NCI-H524 treated with DMSO at 0.1 percent for 48 hours (cell line): ENCODE measurements at regions not wholly inside any gene's neighbourhood (a gene's known extent, or its start where the extent isn't known, plus 50 kb on each side); places are given as distances from the start of the nearest gene placed in this dataset.
A peak's percentile ranks its signal among the peaks of the same experiment; 100 is the strongest.

ENCODE experiments used
- DNase-seq: peaks from one replicate; lab custom pipeline; 2025; lab: John Stamatoyannopoulos, UW

DNA sequence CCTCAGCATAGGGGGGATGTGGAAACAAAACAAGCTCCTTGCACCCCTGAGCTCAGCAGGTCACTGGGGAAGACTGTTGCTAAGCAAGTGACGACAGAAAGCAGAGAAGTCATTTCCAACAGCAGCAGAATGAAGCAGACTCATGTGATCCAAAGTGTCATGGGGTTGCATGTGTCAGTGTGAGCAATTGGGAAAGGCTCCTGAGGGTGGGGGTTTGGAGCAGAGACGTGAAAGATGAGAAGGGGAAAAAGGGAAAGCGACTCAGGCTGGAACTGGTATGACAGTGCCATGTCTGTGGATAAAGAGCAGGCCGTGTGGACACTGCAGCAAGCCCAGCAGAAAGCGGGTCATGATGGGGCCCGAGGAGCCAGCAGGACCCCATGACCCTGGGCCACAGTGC lies 363.9 kb downstream of the PREX1 start:
- no peak for DNase-seq

DNA sequence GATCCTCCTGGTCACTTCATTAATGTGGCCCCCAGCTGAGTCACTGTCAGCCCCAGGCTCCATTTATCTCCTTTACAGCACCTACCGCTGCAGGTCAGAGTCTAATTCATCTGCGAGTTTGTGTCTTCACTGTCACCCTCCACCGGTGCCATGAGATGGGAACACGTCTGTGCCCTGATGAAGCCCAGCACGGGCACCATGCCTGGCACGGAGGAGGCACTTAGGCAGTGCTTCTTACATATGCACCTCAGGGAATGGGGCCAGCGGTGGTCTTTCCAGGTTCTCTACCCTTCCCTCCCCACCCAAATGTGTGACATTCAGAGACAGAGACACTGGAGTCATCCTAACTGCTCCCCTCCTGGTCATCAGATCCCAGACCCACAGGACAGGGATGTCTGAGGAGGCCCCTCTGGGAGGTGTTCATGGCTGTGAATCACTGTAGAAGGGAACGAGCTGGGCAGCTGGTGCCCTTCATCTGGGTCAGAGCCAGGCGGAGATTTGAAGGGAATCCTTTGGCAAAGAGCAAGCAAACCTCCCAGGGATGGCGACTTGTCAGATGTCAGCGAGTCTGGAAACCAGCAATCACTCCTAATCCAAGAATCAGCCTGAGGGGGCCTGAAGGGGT lies 364.6 kb downstream of the PREX1 start:
- no peak for DNase-seq

DNA sequence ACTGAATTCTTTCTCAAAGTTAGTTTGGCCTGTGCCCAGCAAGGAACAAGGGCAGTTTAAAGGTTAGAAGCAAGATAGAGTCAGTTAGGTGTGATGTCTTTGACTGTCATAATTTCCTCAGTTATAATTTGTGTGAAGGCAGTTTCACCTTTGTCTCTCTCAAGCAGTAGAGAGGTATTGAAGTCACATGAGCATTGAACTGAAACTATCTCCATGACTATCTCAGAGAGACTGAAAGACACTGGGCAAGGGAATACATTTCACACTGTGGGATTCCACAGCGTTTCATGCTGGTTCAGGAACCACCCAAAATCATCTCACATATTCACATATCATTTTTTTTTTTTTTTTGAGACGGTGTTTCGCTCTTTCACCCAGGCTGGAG lies 366.1 kb downstream of the PREX1 start:
- DNase-seq = no peak

DNA sequence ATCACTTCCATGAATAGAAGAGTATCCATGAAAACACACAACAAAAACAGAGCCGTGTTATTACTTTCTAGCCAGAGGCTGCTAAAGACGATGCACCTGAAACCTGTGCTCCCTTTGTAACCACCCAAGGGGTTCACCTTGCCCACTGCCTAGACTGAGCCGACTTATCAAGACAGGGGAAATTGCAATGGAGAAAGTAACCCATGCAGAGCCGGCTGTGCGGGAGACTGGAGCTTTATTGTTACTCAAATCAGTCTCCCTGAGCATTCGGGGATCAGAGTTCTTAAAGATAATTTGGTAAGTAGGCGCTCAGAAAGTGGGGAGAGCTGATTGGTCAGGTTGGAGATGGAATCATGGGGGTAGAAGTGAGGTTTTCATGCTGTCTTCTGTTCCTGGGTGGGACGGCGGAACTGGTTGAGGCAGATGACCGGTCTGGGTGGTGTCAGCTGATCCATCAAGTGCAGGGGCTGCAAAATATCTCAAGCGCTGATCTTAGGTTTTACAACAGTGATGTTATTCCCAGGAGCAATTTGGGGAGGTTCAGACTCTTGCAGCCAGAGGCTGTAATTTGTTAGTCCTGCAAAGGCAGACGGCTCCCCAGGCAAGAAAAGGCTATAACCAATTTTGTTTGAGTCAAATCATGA lies 366.6 kb downstream of the PREX1 start:
- no peak for DNase-seq

DNA sequence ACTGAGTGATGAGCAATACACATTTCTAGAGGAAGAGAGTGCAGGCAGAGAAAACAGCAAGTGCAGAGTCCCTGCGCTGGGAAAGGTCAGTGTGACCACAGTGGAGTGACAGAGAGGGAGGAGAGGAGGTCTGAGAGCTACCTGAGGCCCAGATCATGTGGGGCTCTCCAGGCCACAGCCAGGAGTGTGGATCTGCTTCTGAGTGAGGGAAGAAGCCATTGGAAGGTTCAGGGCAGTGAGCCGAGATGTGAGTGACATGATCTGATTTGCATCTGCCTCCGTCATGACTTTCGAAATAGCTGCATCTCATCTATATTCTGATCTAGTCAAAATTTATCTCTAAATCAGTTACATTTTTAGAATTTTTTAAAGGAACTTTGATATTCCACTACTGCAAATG lies 367.1 kb downstream of the PREX1 start:
- DNase-seq = no peak

DNA sequence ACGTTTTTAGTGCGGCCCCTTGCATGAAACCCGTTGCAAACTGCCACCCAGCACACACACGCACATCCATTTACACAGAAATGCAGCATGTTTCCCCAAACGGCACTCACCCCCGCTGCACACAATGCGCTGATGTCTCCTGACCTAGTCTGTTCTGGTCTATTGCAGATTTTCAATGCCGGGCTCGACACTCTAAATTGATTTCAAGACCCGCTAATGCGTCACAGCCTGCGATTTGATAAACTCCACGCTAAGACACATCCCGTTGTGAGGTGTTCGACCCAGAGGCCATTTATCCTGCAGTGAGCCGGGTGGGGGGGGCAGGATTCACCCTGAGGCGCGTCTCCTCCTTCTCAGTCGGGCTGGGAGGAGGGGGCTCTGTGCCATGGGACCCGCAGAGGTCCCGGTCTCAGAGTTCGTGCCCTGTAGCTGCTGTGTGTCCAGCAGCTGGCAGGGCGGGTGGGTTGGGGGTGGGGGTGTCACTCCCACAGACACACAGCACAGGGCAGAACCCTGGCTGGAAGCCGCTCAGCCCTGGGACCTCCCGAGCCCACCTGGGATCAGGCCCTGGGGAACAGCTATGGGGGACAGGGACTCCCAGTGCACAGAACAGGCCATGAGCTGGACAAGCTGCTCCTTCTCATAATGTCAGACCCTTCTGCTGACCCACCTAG lies 367.9 kb downstream of the PREX1 start:
- no peak for DNase-seq

DNA sequence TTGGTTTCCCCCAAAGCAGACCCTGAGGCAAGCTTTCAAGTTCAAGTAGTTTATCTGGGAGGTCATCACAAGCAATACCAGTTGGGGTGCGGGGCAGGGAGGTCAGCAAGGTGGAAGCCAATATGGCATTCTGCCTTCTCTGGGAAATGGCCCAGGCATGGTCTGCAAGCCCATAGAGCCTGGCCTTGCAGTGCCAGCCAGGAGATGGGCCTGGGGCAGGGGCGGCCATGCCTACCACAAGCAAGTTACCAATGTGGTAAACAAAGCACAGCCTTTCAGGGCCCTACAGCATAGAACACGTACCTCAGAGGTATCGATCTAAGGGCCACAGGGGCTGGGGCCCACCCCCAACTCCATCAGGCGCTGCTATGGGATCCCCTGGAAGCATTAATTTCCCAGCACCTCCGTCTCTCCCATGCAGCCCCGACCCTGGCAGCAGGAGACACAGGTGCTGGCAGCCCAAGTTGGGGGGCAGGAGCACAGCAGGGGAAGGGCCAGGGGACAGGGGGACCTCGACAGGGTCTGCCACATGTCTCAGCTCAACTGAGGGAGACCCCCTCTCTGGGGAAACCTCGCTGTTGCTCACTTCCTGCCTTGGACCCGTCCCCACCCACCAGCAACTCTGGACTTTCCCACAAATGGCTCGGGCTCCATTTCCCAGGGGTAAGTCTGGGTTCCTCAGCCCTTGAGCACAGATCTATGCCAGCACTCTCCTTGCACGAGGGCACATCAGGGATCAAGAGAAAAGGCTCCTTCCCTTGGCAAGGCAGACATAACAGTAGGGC lies 369.0 kb downstream of the PREX1 start:
- DNase-seq = no peak

DNA sequence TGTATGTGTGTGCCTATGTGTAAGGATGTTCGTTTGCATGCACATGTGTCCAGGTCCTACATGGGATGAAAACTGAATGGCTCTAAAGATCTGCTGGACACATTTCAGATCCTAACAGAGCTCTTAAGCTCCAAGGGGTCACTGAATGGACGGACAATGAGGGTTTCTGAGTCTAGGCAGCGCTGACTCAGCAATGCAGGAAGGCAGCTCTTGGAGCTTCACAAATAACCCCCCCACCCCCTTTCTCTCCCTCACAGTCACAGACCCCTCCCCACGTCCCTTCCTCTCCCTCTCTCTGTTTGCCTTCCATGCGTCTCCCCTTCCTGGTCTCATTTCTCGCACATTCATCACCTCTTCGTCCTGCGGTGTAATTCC lies 369.8 kb downstream of the PREX1 start:
- DNase-seq = no peak

DNA sequence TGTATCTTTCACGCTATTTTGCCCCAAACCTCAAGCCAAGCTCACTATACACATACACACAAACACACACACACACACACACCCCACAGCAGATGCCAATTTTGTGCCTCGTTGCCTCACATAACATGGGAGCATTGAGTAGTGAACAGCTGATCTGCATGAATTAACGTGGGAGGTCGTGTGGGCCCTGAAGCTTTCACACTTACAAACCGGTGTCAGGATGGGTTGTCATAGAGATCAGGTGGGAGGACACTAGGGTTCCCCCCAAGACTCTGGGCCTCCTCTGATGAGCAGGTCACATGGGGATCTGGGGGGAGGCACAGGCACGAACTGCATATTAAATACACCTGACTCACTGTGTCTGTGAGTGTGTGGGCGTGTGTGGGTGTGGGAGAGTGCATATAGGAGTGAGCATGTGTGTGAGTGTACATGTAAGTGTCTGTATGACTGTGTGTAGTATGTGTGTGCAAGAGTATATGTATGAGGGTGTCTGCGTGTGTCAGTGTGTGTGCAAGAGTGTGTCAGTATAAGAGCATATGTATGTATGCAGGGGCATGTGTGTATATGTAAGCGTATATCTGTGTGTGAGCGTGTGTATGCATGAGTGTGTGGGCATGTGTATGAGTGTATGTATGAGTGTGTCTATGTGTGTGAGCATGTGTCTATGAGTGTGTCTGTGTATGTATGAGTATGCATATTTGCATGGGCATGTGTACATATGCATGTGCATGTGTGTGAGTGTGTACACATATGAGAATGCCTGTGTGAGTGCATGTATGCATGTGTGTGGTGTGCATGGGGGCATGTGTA lies 370.4 kb downstream of the PREX1 start:
- peak; percentile 17 for DNase-seq

DNA sequence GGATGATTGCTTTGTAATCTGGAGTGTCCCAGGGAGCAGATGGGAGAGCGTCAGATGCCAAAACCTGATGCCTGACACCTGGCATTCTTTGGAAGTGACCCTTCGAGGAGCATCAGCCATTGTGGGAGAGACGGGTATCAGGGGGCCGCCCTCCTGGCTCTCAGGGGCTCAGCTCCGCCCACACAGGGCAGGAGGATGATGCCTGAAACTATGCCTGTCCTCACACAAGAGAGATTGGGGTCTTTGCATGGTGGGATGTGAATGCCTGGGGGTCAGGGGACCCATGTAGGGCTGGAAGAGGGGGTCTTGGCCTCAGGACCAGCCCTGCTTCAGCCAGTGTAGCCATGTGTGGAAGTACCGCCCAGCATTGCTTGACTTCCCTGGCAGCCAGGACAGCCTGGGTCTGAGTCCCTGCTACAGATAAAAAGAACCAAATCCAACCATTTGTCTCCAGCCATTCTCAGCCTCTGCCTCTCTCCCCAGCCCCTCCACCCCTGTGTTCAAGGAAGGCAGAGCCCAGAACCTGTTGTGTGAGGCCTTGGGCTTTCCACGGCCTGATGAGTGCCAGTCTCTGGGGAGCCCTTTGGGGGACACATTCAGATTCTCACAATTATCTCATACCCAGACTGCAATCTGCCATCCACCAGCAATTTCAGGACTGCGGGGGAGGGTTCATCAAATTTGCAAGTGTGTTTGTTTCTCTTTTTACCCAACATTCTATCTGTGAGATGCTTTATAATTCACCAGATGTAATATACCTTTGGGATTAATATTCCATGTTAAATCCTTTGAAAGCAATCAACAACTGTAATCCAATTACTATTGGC lies 371.2 kb downstream of the PREX1 start:
- peak; percentile 55 for DNase-seq

DNA sequence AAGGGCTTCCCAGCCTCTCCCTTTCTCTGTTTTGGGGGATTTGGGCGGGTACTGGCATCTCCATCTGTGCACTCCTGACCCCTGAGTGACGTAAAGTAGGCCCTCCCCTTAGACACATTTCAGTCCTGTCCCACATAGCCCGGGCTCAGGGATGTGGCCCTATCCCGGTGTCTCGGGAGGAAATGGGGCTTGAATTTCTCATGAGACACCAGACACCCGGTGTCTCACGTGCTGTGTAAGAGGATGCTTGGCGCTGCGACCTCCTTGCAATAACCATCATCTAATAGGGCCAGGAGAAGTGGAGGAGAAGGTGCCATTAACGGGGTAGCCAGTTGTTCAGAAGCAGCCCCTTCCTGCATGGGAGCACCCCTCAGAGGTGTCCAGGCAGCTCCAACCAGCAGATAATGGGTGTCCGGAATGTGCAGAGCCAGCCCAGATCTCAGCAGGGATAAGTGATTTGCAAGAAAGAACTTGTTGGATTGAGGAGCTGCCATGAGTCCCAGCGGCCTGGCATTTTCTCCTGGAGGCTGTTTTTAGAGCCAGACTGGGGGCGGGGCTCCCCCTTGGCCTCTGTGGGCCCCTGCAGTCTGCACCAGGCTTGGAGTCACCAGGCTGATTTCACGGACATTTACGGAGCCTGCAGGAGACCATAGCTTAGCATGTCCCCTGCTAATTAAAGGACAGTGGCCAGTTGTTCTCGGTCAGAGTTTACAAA lies 372.0 kb downstream of the PREX1 start:
- DNase-seq = peak; percentile 80

DNA sequence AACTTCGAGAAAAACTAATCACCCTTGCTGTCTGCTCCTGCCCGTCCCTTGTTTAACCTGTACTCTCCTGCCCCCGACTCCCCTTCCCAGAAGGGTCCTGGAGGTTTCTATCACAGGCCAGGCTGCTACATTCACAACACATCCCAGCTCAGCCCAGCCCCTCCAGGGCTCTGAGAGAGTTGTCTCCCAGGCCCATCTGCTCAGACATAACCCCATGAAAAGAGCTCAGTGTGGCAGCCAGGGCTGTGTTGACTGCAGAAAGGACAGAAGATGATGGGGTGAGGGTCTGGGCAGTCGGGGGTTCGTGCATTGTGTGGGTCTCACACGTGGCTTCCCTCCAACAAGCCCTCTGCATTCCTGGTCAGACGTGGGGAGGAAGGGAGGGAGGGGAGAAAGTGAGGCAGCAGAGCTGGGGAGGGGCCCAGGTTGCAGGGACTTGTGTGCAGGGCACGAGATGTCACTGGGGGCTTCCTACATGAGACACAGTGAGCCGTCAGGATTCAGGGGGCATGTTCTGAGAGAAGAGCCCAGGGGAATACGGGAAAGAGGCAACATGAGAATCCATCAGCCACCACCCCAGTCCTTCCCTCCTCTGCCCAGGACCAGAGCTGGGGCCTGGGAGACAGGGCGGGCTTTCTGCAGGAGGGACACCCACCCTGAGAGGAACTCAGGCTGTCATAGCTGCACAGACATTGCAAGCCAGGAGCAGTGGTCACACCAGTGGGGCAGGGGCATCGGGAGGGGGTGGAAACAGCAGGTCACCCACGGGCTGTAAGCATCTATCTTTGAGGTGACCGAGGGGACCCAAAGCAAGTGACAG lies 372.9 kb downstream of the PREX1 start:
- DNase-seq = no peak

DNA sequence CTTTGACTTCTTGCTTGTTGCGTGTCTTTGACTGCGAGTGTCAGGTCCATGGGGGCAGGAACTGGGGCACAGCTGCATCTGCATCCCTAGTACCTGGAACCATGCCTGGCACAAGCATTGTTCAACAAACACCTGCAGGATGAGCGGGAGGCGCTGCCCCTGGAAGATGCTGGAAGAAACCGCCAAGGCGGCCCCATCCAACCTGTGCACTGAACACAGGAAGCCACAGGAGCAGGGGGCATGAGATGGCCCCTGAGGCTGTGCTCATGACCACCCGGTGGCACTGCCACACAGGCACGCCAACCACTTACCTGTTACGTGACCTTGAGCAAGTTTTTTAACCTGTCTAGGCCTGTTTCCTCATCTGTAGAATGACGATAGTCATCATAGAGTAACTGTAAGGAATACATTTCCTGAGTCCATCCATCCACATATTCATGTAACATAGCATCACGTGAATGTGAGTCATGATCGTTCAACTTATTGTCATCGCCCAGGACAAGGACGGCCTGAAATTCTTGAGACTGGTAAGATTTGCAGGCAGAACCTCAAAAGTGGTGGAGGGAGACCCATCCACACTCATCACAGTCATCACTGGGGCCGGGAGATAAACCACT lies 374.2 kb downstream of the PREX1 start:
- no peak for DNase-seq

DNA sequence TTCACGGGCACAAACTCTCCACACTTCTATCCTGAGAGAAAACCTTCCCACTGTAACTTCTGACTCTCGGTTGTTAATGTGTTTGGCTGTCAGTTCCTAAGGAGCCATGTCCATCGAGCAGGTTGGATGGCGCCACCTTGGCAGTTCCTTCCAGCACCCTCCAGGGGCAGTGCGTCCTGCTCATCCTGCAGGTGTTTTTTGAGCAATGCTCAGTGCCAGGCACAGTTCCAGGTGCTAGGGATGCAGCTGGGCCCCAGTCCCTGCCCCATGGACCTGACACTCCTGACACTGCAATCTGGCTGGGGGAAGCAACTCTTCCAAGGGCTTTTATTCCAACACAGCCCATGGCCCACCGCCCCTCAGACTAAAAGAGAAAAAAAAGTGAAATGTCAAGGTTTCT lies 376.4 kb downstream of the PREX1 start:
- no peak for DNase-seq

DNA sequence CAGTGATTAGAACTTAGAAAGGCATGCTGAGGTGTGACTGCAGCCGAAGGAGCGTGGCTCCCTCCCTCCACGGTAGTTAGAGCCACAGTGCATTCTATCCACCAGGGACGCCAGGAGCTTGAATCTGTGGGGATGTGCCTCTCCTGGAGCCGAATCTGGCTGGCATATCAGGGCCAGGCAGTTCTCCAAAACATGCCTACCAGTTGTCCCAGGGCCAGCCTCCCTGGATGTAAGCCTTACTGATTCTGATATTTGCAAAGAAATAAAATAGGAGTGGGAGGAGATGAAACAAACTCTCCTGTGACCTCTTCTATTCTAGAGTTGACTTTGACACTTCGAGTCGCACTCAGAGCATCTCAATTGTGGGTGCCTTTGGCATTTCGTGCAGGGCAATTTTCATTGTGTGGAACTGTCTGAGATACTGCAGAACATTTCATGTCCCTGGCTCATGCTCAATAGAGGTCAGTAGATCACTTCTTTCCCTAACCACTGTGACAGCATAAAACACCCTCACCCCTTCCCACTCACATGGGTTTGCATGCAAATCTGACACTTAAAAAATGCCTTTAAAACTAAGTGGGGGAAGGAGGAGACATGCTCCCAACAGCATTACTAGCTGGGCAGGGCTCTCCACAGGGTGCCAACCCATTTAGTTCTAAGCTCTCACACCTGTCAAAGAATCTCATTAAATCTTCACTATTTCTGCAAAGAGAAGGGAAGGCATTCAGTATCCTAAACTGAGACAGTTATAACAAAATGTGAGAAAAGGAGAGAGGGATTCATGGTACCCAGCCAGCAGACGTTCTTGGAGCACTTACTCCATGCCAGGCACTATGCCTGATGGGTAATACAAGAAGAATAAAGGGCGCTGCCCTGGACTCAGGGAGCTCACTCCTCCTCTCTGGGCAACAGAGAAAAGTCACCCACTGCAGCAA lies 378.9 kb downstream of the PREX1 start:
- peak; percentile 5 for DNase-seq

DNA sequence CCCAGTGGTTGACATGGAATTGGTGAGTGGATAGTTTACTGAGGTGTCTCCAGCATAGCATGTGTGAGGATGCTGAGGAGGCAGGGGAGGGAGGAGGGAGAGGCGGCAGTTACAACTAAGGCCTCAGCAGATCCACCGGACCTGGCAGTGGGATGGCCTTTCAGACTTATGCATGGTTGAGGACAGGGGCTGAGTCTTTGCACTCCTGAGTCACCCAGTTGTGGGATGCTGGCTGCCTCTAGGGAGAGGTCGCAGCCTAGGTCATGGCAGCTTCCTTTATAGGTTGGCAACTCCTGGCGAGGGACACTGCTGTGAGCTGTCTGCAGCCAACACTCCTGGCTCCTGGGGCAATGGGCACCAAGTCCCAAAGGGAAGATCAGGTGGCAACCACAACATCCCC lies 380.3 kb downstream of the PREX1 start:
- no peak for DNase-seq

DNA sequence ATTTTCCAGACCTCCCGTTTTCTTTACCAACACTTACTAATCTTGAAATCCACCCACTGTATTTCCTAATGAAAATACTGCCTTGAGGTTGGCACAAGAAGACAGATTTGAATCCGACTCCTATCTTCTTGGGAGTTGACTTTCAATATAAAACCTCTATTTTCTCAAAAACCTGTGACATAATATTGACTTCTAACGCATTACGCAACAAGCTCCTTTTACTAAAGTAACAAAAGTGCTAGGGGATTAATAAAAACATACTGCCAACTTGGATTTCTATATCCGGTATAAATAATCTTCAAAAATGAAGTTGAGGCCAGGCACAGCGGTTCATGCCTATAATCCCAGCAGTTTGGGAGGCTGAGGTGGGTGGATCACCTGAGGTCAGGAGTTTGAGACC lies 382.0 kb downstream of the PREX1 start:
- DNase-seq = no peak

DNA sequence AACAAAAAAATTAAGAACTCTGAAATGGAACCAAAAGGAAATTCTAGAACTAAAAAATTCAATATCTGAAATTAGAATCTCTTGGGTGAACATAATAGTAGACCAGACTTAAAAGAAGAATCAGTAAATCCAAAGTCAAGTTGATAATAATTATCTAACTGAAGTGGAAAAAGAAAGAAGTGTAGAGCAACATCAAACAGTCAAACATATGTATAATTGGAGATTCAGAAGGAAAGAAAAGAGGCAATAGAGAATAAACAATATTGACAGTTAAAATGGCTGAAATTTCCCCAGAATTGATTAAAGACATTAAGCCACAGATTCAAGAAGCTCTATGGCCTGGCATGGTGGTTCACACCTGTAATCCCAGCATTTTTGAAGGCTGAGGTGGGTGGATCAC lies 383.6 kb downstream of the PREX1 start:
- DNase-seq = no peak
